NCI-H526 treated with DMSO at 0.1 percent for 48 hours (cell line): ENCODE measurements at regions not wholly inside any gene's neighbourhood (a gene's known extent, or its start where the extent isn't known, plus 50 kb on each side); places are given as distances from the start of the nearest gene placed in this dataset.

Experiments used
- DNase-seq: peaks from one replicate; lab custom pipeline; 2025; lab: John Stamatoyannopoulos, UW

DNA sequence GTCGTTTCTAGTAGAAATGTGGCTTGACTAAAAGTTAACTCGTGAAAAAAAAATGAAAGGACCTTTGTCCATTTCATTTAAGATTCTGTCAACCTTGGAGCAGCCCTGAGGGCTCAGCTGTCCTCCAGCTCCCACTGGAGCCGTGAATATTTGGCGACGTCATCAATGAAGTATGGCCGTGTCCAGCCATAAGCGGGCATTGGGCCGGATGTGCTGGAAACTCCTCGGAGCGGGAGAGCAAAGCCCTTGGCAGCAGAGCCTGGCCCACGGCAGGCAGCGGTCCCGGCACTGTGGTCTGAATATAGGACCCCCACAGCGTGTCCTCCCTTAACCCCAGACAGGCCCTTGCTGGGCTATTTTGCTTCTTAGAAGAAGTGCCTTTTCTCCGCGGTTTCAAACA, 50.0 kb downstream of the JAKMIP3 start:
- no peak for DNase-seq

- DNase-seq: no peak
These were observed 51.4 kb downstream of the JAKMIP3 start for GRCh38 chr10:132117146-132117545.

DNA sequence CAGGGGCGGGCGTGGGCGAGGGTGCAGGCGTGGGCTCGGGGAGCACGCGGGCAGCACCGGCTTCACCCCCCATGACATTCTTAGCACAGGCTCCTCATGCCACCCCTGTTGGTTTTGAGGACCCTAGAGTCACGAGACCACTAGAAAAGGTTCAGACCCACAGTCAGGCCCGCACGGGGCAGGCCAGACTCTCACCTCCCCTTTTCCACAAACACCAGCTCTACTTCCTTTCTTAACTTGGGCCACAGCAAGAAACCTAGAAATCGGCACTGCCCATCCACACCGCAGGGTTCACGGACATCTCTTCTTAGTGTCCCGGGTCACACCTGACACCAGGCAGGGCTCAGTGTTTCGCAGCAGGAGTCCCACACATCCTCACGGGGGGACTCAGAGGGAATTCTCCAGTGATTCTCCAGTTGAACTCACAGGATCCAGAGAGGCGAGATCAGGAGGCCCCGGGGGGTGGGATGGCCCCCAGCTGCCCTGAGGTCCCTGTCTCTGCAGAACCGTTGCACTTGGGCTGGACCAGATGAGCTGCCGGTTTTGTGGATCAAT, 52.0 kb downstream of the JAKMIP3 start:
- no peak for DNase-seq

GRCh38 chr10:132118366-132118765, 52.6 kb downstream of the JAKMIP3 start:
- DNase-seq: no peak

DNA sequence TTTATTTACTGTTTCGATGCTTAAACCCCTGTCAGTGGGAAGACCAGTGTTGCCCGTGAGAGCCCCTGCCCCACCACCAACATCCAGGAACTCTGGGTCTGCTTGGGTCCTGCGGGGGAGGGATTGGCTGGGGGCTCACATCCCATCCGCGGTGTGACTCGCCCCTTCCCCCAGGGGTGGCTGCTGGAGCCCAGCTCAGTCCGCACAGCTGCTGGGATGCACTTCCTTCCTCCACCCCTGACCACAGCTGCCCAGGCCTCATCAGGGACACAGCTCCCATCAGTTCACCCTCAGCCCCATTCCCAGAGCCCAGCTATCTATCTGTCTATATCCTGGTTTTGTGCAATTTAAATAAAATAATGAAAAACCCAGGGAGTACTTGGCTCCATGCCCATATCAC, 54.5 kb downstream of the JAKMIP3 start:
- DNase-seq: no peak

- no peak for DNase-seq
These were observed 55.2 kb downstream of the JAKMIP3 start for GRCh38 chr10:132120734-132121510.

- no peak for DNase-seq
These were observed 55.7 kb downstream of the JAKMIP3 start for GRCh38 chr10:132121511-132121830.

GRCh38 chr10:132122097-132122861, 56.5 kb downstream of the JAKMIP3 start:
- no peak for DNase-seq

- no peak for DNase-seq
These were observed 57.2 kb downstream of the JAKMIP3 start for GRCh38 chr10:132122939-132123445.

- no peak for DNase-seq
These were observed 57.9 kb downstream of the JAKMIP3 start for GRCh38 chr10:132123606-132124005.

DNA sequence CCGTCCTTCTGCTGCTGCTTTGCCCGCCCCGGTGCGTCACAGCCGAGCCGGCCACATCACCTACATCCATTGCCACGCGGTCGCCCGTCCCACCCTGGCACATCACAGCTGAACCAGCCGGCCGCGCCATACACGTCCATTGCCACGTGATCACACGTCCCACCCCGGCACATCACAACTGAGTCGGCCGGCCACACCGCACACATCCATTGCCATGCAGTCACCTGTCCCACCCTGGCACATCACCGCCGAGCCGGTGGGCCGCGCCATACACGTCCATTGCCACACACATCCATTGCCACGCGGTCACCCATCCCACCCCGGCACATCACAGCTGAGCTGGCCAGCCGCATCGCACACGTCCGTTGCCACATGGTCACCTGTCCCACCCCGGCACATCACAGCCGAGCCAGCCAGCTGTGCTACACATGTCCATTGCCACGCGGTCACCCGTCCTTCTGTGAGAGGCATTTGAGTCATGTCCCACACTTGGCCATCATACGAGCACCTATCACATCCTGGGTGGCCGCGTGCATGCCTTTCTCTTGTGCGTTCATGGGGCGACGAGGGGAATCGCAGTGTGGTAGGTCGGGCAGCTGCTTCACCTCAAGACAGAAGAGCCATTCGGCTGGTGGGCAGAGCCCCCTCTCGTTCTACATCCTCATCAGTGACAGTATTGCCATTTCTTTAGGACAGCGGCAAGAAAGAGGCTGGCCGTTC, 58.6 kb downstream of the JAKMIP3 start:
- DNase-seq: no peak

DNA sequence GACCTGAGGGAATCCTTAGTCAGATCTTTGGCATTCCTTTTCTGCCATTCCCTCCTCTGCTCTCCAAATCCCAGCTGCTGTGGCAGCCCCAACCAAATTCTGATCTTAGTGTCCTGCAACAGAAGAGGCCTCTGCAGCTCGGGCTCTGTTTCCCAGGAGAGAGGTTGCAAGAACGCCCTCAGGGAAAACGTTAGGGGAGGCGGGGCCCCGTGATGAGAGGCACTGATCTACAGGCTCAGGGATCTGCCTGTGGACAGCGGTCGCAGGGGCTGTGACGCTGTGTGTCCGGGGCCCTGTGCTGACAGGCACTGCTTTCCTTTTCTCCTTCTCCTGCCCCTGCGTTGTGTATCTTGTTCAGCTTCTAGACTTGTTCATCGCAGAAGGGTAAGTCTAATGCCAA, 57.3 kb upstream of the DPYSL4 start:
- peak; percentile 11 for DNase-seq

DNA sequence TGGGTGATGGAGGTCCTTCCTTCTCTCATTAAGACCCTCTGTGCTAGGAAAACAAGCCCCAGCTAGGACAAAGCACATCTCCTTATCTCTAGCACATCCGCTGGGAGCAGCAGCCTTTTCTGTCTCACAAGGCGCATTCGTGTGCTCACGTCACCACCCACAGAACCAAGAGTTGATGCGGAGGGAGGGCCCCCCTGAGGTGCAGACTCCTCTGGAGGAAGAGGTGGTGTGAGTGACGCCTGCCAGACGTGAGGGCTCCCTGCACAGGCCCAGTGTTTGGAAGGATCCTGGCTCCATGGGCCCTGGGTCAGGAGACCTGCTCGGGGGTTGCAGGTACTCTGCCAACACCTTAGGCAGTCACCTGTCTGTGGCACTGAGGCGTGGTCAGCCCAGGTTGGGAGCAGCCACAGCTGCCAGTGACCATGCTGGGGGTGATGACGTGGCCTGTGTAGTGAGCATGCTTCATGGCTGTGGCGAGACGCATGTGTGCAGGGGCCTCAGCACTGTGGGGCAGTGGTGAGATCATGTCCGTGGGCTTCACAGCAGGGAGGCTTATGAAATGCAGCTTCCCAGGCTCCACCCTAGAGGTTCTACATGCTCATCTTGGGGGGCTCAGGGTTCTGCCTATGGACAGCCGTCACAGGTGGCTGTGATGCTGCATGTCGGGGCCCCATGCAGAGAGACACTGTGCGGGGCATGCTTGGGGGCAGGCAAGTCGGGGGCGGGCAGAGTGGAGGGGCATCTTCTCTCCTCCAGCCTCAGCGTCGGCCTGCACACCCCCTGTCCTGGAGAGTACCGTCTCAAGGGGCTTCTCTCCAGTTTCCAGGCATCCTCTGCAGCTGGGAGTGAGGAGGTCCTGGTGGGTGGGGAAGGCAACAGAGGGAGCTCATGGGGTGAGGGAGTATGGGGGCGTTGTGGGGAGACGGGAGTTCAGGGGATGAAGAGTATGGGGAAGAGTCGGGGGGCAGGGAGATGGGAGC, 56.2 kb upstream of the DPYSL4 start:
- DNase-seq: no peak

GRCh38 chr10:132131581-132132420, 54.9 kb upstream of the DPYSL4 start:
- no peak for DNase-seq

GRCh38 chr10:132132421-132132841, 54.3 kb upstream of the DPYSL4 start:
- no peak for DNase-seq

GRCh38 chr10:132133005-132133404, 53.7 kb upstream of the DPYSL4 start:
- no peak for DNase-seq

DNA sequence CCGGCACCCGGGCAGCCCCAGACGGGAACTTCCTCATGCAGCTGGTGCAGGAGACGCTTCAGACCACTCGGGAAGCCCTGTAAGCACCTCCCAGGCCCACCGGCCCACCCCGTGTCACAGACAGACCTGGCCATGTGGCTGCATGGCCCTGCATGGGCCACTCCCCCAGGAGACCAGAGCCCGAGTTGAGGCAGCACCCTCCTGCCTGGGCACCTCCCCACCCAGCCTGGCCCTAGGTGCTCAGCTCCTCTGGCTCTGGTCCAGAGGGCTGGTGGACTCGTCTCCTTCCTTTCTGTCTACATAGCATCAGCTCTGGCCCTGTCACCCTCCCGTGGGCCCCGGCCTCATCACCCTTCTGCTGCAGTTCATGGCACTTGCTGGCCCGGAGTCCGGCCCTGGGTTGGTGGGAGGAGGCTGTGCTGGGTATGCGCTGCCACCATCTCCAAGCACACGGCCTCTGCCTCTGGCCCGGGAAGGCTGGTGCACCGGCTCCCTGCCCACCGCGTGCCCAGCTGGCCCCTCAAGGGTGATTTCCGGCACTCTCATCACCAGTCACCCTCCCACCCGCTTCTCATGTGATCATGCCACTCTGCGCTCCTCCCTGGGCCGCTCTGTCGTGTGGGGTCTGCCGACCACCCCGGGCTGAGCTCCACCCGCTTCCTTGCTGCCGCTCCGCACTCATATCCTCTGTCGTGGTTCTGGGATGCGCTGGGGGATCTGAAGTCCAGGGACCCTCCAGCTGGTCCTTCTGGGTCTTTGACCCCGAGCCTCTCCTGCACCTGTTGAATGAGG, 53.1 kb upstream of the DPYSL4 start:
- no peak for DNase-seq

- no peak for DNase-seq
These were observed 52.3 kb upstream of the DPYSL4 start for GRCh38 chr10:132134241-132135052.
